Thyroid gland (tissue), 4 donors: ENCODE measurements at regions not wholly inside any gene's neighbourhood (a gene's known extent, or its start where the extent isn't known, plus 50 kb on each side); places are given as distances from the start of the nearest gene placed in this dataset.

Experiments
- CTCF ChIP-seq, 6 experiments: fragments of 200-600 bp in 3 of 6; fragments of 450-650 bp in 3 of 6; sonication (generic) in 3 of 6; IDR thresholded peaks; one replicate each; pipeline ENCODE4 v1.5.1; 2016 to 2019; ENCODE audit warnings: antibody characterized with exemption in 6 of 6, mild to moderate bottlenecking in 2 of 6, inconsistent platforms in 1 of 6, moderate library complexity in 1 of 6
- POLR2A ChIP-seq, 2 donors: fragments of 450-650 bp; IDR thresholded peaks; one replicate each; pipeline ENCODE4 v1.6.1; 2017; ENCODE audit warnings: antibody characterized with exemption in 2 of 2, mild to moderate bottlenecking in 2 of 2, moderate library complexity in 1 of 2

- TF ChIP-seq POLR2A (IDR thresholded peaks at IDR 0.05) (no peak), CTCF (IDR thresholded peaks at IDR 0.05) (no peak)
Measured at GRCh38 chr9:85431339-85432102, 310.2 kb downstream of the AGTPBP1 start.
